WTC11 (cell line): ENCODE measurements at regions not wholly inside any gene's neighbourhood (a gene's known extent, or its start where the extent isn't known, plus 50 kb on each side); places are given as distances from the start of the nearest gene placed in this dataset.

ENCODE experiments used
- ATF2 ChIP-seq: sonication (generic); formaldehyde crosslinking; IDR thresholded peaks from 2 replicates; pipeline ENCODE4 v1.8.1; 2022; ENCODE audit warnings: low read depth, missing genetic modification reagents, borderline replicate concordance
- CREB1 ChIP-seq: sonication (generic); formaldehyde crosslinking; IDR thresholded peaks from 2 replicates; pipeline ENCODE4 v1.8.0; 2023; ENCODE audit warnings: mild to moderate bottlenecking, missing genetic modification reagents
- MYBL2 ChIP-seq: sonication (generic); formaldehyde crosslinking; IDR thresholded peaks from 2 replicates; pipeline ENCODE4 v1.8.1; 2023; ENCODE audit warnings: mild to moderate bottlenecking, moderate library complexity, missing genetic modification reagents
- TF ChIP-seq, protein P1 (sequence below): fragments of 250-450 bp; sonication (Bioruptor Pico); IDR thresholded peaks from 2 replicates; pipeline ENCODE4 v1.9.0; 2021; ENCODE audit warnings: mild to moderate bottlenecking
- TF ChIP-seq, protein P2 (sequence below): fragments of 200-600 bp; IDR thresholded peaks from 2 replicates; pipeline ENCODE4 v1.8.0; 2022; ENCODE audit warnings: antibody characterized with exemption
- TF ChIP-seq, protein P3 (sequence below): sonication (generic); formaldehyde crosslinking; IDR thresholded peaks from 2 replicates; pipeline ENCODE4 v1.8.0; 2023; ENCODE audit warnings: missing genetic modification reagents
- TF ChIP-seq, protein P4 (sequence below): sonication (generic); formaldehyde crosslinking; IDR thresholded peaks from 2 replicates; pipeline ENCODE4 v1.8.1; 2023; ENCODE audit warnings: mild to moderate bottlenecking, missing genetic modification reagents, borderline replicate concordance

DNA sequence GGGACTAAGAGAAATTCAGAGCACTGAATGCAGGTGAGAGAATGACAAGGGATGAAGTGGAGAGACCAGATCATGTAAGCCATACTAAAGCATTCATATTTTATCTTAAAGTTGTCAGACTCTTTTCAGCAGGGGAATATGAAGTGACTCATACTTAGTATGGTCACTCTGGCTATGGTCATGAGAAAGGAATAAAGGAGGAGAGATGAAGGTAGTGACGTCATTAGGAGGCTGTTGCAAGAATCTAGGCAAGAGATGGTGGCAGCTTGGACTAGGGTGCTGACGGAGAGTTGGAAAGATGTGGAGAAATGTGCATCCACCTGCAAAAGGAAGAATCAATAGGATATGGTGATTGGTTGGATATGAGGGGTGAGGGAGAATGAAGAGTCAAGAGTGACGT is 203.2 kb upstream of the ACVR2A start:
- TF ChIP-seq, protein P1, sequence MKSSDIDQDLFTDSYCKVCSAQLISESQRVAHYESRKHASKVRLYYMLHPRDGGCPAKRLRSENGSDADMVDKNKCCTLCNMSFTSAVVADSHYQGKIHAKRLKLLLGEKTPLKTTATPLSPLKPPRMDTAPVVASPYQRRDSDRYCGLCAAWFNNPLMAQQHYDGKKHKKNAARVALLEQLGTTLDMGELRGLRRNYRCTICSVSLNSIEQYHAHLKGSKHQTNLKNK (CRISPR knock-in tag), result no peak
- TF ChIP-seq, protein P2, sequence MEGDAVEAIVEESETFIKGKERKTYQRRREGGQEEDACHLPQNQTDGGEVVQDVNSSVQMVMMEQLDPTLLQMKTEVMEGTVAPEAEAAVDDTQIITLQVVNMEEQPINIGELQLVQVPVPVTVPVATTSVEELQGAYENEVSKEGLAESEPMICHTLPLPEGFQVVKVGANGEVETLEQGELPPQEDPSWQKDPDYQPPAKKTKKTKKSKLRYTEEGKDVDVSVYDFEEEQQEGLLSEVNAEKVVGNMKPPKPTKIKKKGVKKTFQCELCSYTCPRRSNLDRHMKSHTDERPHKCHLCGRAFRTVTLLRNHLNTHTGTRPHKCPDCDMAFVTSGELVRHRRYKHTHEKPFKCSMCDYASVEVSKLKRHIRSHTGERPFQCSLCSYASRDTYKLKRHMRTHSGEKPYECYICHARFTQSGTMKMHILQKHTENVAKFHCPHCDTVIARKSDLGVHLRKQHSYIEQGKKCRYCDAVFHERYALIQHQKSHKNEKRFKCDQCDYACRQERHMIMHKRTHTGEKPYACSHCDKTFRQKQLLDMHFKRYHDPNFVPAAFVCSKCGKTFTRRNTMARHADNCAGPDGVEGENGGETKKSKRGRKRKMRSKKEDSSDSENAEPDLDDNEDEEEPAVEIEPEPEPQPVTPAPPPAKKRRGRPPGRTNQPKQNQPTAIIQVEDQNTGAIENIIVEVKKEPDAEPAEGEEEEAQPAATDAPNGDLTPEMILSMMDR, result no peak
- TF ChIP-seq, protein P3, sequence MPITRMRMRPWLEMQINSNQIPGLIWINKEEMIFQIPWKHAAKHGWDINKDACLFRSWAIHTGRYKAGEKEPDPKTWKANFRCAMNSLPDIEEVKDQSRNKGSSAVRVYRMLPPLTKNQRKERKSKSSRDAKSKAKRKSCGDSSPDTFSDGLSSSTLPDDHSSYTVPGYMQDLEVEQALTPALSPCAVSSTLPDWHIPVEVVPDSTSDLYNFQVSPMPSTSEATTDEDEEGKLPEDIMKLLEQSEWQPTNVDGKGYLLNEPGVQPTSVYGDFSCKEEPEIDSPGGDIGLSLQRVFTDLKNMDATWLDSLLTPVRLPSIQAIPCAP, result no peak
- no peak for TF ChIP-seq CREB1
- no peak for TF ChIP-seq MYBL2
- TF ChIP-seq, protein P4, sequence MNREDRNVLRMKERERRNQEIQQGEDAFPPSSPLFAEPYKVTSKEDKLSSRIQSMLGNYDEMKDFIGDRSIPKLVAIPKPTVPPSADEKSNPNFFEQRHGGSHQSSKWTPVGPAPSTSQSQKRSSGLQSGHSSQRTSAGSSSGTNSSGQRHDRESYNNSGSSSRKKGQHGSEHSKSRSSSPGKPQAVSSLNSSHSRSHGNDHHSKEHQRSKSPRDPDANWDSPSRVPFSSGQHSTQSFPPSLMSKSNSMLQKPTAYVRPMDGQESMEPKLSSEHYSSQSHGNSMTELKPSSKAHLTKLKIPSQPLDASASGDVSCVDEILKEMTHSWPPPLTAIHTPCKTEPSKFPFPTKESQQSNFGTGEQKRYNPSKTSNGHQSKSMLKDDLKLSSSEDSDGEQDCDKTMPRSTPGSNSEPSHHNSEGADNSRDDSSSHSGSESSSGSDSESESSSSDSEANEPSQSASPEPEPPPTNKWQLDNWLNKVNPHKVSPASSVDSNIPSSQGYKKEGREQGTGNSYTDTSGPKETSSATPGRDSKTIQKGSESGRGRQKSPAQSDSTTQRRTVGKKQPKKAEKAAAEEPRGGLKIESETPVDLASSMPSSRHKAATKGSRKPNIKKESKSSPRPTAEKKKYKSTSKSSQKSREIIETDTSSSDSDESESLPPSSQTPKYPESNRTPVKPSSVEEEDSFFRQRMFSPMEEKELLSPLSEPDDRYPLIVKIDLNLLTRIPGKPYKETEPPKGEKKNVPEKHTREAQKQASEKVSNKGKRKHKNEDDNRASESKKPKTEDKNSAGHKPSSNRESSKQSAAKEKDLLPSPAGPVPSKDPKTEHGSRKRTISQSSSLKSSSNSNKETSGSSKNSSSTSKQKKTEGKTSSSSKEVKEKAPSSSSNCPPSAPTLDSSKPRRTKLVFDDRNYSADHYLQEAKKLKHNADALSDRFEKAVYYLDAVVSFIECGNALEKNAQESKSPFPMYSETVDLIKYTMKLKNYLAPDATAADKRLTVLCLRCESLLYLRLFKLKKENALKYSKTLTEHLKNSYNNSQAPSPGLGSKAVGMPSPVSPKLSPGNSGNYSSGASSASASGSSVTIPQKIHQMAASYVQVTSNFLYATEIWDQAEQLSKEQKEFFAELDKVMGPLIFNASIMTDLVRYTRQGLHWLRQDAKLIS (CRISPR knock-in tag), result no peak
- no peak for TF ChIP-seq ATF2 (CRISPR knock-in tag)
